NCI-H187 treated with DMSO at 0.1 percent for 48 hours (cell line): ENCODE measurements at regions not wholly inside any gene's neighbourhood (a gene's known extent, or its start where the extent isn't known, plus 50 kb on each side); places are given as distances from the start of the nearest gene placed in this dataset.

Experiments used
- DNase-seq: peaks from one replicate; lab custom pipeline; 2025; lab: John Stamatoyannopoulos, UW

DNA sequence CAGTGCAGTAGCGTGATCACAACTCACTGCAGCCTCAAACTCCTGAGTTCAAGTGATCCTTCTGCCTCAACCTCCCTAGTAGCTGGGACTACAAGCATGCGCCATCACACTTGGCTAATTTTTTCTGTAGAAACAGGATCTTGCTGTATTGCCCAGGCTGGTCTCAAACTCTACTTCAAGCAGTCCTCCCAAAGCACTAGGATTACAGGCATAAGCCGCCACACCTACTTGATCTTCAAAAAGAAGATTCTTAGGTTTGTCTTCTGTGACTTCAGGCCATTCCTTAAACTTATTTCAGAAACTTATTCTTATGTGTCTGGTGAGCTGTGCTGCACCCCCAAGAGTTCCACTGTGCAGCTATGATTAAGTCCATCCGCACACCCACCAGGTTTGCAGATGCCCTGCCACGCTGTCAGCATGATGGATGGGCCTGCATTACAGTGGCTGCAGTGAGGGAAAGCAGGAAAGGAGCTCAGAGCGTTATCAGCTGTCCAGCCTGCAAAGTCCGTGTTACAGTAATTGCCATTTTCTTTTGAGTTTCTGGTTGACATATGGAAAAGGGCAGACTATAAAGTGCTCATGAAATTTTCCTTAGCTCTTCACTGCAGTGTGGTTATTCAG, 146.6 kb downstream of the AASDH start:
- no peak for DNase-seq

DNA sequence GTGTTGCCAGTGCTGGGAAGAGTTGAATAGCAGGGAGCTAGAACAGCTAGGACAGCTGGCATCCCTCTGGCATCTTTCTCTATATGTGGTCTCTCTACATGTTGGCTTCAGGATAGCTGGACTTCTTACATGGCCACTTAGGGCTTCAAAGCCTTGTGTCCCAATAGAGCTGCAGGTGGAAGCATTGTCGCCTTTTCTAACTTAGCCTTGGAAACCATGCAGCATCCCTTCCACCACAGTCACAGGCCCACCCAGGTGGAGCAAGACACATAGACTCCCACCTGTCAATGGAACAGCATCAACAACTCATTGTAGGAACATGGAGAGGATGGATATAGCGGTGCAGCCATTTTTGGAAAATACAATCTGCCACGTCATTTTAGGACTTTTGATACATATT, 149.0 kb downstream of the AASDH start:
- no peak for DNase-seq

DNA sequence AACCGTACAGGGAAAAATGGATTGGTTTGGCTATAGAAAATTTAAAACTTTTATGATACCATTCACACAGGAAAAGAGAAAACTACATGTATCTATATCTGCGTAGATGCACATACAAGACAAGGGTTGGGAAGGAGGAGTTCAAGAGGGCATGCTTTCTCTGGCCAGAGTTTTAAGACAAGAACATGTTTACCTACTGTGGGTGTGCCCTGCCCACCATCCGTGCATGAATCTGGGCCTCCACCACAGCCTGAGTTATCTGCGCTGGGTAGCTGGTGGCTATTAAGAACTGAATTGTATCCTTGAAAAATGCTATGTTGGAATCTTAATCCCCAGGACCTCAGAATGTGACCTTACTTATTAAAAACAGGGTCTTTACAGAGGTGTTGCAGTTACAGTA, 151.6 kb downstream of the AASDH start:
- DNase-seq, result no peak

DNA sequence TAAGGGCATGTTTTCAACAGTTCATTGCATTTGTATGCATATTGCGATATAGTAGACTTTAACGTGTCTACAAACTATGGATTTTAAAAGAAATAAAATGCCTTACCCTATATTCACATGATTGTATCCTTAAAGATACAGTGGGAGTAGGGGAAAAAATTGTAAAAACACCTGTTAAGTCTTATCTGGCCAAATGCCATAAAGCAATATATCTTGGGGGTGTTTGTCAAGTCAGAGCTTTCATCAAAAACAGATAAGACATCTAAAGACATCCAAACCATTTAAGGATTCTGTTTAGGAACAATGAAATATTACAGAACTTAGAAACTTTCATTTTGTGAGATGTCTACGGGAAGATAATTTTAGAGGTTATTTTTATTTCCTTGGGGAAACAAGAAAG, 152.3 kb downstream of the AASDH start:
- no peak for DNase-seq

DNA sequence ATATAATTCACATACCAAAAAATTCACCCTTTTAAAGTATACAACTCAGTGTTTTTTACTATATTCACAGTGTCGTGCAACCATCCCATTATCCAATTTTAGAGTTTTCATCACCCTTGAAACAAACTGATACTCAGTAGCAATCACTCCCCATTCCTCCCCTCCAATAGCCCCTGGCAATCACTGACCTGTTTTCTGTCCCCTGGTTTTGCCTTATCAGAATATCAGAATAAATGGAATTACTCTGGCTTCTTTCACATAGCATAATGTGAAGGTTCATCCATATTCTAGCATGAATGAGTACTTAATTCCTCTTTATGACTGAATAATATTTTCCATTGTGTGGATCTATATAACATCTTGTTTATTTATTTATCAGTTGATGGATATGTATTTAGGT, 153.2 kb downstream of the AASDH start:
- no peak for DNase-seq

DNA sequence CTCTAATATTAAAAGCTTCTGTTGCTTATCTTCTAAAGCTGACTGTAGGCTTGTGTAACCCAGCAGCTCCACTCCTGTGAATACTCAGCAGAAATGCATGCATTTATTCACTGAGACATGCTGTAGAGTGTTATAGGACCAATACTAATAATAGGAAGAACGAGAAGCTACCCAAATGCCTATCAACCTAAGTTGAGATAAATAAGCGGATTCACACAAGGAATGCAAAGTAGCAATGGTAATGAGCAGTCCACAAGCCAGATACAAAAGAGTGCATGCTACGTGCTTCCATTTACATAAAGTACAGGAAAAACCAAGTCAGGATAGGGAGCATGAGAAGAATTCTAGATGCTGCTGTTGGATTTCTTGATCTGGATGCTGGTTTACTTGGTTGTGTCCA, 155.9 kb downstream of the AASDH start:
- DNase-seq, result no peak

DNA sequence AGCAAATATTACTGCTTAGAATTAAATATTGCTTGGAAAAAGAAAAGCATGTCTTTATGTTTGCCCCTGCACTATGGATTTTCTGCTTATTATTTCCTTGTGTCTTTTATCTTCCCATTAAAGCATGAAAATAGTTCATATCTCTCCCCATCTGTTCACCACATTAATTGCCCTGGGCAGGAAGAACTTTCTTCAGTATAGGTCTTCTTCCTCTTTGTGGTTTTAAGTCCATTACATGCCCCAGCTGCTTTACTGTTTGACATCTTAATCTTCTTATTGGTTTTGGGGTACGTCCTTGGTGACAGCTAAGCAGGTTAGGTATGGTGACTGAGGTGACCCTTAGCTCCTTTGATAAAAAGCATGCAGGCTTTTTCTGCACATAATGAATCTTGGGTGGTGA, 157.3 kb downstream of the AASDH start:
- DNase-seq, result no peak

DNA sequence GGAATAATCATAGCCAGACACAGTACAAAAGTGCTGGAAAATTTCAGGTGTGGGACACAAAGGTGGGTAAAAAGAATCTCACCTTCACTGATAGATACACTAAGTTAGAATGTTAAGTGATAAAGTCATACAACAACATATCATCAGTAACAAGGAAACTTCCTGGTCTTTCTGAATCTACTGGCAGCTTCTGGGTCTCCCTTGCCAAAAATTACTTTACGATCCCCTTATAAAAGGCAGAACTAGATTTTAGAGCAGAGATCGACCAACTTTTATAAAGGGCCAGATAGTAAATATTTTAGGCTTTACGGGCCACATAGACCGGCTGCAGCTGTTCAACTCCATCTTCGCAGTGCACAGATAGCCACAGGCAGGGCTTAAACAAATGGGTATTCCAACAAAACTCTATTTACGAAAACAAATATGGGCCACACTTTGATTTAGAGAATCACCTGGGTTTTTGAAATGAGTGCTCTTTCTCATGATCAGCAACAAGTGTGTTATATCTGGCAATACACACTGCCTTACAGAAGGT, 159.9 kb downstream of the AASDH start:
- no peak for DNase-seq

DNA sequence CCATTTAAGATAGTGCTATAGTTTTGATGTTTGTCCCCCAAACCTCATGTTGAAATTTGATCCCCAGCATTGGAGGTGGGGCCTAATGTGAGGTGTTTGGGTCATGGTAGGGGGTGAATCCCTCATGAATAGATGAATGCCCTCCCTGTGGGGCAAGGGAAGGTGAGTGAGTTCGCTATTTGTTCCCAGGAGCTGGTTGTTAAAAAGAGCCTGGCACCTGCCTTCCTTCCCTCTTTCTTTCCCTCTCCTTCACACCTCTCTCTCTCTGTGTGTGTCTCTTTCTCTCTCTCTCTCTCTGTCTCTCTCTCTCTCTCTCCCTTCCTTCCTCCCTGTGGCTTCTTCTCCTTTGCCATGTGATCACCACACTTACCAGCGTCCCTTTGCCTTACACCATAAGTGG, 160.7 kb downstream of the AASDH start:
- DNase-seq, result no peak

DNA sequence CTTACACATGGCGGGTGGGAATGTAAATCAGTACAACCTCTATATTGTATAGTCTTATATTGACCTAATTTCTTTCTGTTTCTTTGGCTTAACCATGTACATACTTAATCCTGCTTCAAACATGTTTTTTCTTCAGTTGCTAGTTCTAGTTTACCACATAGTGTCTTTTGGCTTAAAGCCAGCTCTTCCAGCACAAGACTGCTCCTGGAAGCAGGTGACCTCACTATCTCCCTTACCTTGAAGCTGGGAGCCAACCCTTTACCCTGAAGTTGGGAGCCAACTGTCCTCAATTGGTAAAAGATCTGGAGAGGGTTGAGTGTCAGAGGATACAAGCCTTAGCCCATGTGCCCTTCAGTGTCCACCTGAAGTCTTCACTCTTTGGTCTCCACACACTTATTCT, 162.7 kb downstream of the AASDH start:
- DNase-seq, result no peak

DNA sequence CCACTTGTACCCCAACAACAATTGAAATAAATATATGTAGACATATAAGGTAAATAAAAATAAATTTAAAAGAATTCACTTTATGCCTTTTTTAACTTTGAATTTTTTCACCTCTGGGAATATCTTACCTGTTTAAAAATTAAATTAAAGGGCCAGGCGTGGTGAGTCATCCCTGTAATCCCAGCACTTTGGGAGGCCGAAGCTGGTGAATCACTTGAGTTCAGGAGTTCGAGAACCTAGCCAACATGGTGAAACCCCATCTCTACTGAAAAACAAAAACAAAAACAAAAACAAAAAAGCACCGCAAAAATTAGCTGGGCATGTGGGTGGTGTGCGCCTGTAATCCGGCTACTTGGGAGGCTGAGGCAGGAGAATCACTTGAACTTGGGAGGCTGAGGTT, 164.8 kb downstream of the AASDH start:
- DNase-seq, result no peak

DNA sequence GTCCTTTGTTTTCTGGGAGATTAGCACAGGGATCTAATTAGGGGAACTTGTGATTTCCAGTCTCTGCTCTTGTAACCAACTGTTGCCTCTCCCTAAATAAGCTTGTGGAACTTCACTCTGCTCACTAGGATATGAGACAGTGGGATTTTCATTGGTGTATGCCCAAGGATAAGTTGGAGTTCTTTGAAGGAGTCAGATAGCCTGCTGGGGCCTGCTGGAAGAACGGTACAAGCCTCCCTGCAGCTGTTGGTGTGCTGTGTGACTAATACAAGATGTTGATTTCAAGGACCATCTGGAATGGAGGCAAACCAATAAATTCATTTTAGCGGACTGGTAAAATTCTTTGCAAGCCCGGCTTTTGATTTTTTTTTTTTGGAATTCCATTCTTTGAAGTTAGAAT, 167.0 kb downstream of the AASDH start:
- no peak for DNase-seq

DNA sequence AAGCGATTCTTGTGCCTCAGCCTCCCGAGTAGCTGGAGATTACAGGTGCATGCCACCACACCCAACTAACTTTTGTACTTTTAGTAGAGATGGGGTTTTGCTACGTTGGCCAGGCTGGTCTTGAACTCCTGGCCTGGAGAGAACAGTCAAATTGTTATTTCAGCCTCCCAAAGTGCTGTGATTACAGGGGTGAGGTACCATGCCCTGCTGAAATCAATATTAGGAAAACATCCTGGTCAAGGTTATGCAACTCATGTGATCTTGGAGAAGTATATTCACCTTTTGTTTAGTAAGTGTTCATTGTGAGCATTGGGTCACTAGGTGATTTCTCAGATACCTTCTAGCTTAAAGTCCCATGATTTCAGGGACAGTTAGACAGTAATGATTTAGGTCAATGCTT, 167.8 kb downstream of the AASDH start:
- DNase-seq, result no peak

DNA sequence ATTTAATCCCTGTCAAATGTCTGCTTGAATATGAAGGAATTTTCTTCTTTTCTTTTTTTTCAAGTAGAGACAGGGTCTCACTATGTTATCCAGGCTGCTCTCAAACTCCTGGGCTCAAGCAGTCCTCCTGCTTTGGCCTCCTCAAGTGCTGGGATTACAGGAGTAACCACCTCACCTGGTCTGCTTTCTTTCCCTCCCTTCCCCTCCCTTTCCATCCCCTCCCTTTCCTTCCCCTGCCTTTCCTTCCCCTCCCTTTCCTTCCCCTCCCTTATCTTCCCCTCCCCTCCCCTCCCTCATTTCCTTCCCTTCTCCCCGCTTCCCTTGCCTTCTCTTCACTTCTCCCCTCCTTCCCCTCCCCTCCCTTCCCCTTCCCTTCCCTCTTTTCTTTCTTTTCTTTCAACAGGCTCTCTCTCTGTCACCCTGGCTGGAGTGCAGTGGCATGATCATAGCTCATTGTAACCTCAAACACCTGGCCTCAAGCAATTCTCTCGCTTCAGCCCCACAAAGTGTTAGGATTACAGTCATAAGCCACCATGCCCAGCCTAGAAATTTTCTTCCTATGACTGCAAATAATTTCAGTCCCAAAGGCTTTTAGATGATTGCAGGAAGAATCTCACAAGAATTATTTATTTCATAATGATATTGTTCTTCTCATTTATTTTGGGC, 168.9 kb downstream of the AASDH start:
- DNase-seq, result no peak

DNA sequence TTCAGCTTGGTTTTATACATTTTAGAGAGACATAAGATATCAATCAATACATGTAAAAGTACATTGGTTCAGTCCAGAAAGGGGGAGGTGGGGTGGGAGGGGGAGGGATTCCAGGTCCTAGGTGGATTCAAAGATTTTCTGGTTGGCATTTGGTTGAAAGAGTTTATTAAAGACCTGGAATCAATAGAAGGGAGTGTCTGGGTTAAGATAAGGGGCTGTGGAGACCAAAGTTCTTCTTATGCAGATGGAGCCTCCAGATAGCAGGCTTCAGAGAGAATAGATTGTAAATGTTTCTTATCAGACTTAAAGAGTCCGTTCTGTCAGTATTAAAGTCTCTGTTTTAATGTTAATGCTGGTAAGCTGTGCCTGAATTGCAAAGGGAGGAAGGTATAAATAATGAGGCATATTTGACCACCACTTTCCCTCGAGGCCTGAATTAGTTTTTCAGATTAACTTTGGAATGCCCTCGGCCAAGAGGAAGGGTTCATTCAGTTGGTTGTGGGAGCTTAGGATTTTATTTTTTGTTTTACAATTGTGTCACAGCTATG, 169.9 kb downstream of the AASDH start:
- DNase-seq, result no peak

DNA sequence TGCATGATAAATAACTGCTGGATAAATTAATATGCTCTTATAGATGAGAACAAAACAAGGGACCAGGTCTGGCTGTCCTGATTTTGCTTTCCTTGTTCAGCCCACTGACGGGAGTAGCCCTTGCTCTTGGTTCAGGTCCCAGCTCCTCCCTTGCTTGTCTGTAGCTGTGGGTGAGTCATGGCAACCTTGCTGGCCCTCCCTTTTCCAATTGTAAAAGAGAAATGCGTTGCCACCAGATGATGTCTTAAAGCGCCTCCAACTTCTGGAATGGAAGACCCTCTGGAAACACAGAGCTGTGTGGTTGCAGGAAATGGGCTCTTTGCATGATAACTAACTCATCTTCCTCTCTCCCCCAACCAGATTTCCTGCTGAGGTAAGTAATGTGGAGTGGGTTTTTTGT, 171.4 kb downstream of the AASDH start:
- DNase-seq, result no peak

DNA sequence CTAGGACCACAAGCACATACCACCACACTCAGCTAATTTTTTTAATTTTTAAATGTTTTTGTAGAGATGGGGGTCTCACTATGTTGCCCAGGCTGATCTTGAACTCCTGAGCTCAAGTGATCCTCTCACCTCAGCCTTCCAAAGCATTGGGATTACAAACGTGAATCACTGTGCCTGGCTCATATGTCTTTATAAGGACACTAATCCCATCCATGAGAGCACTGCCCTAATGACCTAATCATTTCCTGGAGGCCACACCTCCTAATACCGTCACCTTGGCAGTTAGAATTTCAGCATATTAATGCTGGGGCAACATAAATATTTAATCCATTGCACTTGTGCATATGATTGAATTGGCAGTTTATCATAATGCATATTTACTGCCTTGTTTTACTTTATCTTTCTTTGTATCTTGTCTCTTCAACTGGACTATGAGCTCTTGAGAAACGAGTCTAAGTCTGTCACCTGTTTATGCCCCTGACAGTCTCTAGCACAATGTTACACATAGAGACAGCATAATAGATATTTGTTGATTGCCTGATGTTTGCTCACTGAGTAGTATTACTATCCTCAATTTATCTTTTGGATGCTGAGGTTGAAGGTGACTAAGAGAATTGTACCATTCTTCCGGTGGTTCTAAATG, 172.0 kb downstream of the AASDH start:
- DNase-seq, result no peak

DNA sequence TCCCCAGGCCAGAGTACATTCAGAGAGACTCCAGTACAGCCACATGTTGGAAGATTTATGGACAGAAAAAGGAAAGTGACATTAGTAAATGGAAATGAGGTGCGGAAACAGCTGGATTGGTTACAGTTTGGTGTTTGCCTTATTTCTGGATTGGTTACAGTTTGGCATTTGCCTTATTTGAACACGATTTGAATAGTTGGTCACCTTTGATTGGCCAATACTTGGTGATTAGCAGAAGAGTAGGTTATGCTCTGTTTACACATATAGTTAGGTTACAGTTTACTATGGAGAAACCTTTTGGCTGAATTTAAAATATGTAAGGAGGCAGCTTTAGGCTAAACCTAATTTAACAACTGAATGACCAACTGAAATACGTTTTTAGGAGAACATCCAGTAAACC, 173.7 kb downstream of the AASDH start:
- DNase-seq, result no peak

DNA sequence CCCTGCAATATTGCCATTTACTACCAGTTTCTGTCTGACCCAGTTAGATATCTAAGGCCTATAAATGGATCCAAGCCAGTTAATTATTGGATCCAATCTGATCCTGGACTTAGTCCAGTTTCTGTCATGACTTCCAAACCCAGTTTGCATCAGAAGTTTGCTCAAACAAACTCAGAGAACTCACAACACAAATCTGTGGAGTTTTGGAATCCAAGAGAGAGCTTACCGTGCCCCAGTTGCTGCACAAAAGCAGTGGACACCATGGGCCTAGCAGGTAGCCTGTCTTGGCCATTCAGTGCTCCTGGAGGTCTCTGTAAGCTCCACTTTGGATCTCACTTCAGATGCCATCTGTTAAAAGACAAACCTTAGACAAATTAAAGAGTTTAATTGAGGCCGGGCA, 174.5 kb downstream of the AASDH start:
- no peak for DNase-seq

DNA sequence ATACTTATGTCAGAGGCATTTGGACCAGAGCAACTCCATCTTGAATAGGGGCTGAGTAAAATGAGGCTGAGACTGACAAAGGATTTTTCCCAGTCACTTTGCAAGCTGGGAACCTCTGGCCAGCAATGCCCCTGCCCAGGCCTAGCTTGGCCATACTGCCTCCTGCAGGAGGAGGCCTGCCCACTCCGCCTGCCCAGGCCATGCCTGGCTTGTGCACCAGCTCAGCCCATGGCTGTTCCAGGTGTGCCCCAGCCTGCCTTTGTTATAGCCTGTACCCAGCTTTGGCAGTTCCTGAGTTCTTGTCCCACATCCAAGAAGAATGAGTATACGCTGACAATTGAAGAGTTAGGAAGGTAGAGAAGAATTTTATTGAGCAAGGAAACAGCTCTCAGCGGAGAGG, 176.1 kb downstream of the AASDH start:
- DNase-seq, result no peak

DNA sequence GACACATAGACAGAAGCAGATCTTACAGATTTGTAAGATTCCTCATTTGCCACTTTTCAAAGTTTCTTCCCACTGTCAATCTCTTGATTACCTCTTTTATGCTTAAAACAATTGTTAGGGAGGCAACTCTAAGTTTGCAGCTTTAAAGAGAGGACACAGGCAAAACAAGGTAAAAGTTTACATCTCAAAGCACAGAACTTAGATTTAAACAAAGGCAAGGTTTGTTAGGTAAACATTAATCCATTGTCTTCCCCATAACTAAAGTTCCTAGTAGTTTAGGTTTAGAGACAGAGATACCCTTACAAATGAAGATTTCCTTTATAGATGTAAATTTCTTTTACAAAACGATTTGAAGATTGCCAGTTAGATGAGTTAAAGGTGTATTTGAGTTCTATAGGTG, 176.9 kb downstream of the AASDH start:
- DNase-seq, result no peak

DNA sequence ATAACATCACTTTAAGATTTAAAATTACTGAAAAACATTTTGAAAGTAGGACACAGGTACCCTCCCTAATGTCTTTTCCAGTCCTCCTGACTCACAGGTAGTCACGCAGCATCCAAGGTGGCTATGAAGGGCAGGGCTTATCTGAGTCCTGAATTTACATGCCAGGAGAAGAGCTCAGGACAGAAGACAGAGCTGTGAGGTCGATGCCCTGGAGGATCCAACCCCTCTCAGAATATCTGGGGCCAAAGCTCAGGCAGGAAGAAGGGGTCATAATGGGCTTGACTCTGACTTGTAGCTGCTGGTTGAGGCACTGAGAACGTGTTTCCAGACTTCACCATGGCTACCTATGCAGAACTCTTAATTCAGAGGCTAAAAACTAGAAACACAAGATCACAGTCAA, 177.5 kb downstream of the AASDH start:
- DNase-seq, result no peak

DNA sequence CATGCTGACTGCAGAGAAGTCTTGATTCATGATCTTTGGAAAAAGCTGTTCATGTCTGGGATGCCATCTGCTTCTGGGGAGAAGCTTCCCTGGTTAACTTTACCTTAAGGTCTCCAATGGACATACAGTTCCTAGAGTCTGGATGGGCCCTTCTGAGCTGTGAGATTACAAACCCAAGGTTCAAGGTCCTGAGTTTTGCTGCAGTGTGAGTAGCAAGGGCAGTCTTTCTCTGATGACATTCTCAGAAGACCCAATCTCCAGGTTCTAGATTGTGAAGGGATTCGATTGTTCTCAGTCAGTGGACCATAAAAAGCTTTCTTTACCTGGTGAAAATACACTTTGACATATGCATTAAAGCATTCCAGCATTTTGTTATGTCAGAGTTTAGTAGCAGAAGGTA, 179.2 kb downstream of the AASDH start:
- no peak for DNase-seq
